ENCODE measurements at regions not wholly inside any gene's neighbourhood (a gene's known extent, or its start where the extent isn't known, plus 50 kb on each side); places are given as distances from the start of the nearest gene placed in this dataset.

DNA sequence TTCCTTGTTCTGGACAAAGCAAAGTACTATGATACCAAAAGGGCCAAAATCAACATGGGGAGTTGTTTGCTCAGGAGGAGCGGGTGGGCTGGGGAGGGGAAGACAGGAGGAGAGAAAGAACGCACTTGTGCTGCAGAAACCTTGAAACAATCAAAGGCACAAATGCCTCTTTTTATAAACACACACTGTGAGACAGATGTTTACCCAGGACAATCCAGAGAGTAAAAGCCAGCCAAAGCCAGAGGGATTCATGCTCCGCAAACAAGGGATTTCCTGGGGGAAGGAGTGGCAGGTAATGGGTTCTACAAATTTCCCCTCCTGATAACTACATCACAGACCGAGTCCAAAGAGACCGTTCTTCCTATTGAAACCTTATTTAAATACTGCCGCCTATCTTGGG, 323.5 kb upstream of the SKOR2 start:
- TF ChIP-seq, protein P1, sequence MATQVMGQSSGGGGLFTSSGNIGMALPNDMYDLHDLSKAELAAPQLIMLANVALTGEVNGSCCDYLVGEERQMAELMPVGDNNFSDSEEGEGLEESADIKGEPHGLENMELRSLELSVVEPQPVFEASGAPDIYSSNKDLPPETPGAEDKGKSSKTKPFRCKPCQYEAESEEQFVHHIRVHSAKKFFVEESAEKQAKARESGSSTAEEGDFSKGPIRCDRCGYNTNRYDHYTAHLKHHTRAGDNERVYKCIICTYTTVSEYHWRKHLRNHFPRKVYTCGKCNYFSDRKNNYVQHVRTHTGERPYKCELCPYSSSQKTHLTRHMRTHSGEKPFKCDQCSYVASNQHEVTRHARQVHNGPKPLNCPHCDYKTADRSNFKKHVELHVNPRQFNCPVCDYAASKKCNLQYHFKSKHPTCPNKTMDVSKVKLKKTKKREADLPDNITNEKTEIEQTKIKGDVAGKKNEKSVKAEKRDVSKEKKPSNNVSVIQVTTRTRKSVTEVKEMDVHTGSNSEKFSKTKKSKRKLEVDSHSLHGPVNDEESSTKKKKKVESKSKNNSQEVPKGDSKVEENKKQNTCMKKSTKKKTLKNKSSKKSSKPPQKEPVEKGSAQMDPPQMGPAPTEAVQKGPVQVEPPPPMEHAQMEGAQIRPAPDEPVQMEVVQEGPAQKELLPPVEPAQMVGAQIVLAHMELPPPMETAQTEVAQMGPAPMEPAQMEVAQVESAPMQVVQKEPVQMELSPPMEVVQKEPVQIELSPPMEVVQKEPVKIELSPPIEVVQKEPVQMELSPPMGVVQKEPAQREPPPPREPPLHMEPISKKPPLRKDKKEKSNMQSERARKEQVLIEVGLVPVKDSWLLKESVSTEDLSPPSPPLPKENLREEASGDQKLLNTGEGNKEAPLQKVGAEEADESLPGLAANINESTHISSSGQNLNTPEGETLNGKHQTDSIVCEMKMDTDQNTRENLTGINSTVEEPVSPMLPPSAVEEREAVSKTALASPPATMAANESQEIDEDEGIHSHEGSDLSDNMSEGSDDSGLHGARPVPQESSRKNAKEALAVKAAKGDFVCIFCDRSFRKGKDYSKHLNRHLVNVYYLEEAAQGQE (IDR thresholded peaks at IDR 0.05) = no peak
- TF ChIP-seq CTCF (IDR thresholded peaks at IDR 0.05) = no peak
- no peak for TF ChIP-seq EP300 (IDR thresholded peaks at IDR 0.05)
- TF ChIP-seq, protein P2, sequence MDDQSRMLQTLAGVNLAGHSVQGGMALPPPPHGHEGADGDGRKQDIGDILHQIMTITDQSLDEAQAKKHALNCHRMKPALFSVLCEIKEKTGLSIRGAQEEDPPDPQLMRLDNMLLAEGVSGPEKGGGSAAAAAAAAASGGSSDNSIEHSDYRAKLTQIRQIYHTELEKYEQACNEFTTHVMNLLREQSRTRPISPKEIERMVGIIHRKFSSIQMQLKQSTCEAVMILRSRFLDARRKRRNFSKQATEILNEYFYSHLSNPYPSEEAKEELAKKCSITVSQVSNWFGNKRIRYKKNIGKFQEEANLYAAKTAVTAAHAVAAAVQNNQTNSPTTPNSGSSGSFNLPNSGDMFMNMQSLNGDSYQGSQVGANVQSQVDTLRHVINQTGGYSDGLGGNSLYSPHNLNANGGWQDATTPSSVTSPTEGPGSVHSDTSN (IDR thresholded peaks at IDR 0.05) = no peak
- TF ChIP-seq ZC3H11A (IDR thresholded peaks at IDR 0.05) = no peak
- no peak for TF ChIP-seq PHF8 (IDR thresholded peaks at IDR 0.05; ENCODE audit: borderline replicate concordance, low read depth)
- no peak for TF ChIP-seq MAZ (IDR thresholded peaks at IDR 0.05; ENCODE audit: borderline replicate concordance, low read depth, low read length)
- TF ChIP-seq JUN (IDR thresholded peaks at IDR 0.05) = no peak
- no peak for TF ChIP-seq RCOR1 (IDR thresholded peaks at IDR 0.05; ENCODE audit: low read depth, low read length)
- no peak for TF ChIP-seq POLR2A (IDR thresholded peaks at IDR 0.05; ENCODE audit: low read length)
- no peak for TF ChIP-seq ESRRA (IDR thresholded peaks at IDR 0.05; ENCODE audit: borderline replicate concordance, low read length)

All from A549 (cell line).